HG02938 (cell line): ENCODE measurements at regions not wholly inside any gene's neighbourhood (a gene's known extent, or its start where the extent isn't known, plus 50 kb on each side); places are given as distances from the start of the nearest gene placed in this dataset.
"Not testable (repeated sequence)": the region's sequence is repeated elsewhere in the genome, so short reads cannot be mapped to it uniquely, and the experiment has no call there.

Experiments used
- ATAC-seq: cut with Tn5 transposase; IDR thresholded peaks from one replicate; pipeline ENCODE4 v1.9.1; 2021; ENCODE audit warnings: mild to moderate bottlenecking, moderate library complexity; ENCODE audit not compliant: unreplicated experiment

DNA sequence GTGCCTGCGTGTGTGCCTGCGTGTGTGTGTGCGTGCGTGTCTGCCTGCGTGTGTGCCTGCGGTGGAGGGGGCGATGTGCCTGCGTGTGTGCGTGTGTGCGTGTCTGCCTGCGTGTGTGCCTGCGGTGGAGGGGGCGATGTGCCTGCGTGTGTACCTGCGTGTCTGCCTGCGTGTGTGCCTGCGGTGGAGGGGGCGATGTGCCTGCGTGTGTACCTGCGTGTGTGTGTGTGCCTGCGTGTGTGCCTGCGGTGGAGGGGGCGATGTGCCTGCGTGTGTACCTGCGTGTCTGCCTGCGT, 116.7 kb upstream of the ZNF516 start:
- not testable (repeated sequence) for ATAC-seq

DNA sequence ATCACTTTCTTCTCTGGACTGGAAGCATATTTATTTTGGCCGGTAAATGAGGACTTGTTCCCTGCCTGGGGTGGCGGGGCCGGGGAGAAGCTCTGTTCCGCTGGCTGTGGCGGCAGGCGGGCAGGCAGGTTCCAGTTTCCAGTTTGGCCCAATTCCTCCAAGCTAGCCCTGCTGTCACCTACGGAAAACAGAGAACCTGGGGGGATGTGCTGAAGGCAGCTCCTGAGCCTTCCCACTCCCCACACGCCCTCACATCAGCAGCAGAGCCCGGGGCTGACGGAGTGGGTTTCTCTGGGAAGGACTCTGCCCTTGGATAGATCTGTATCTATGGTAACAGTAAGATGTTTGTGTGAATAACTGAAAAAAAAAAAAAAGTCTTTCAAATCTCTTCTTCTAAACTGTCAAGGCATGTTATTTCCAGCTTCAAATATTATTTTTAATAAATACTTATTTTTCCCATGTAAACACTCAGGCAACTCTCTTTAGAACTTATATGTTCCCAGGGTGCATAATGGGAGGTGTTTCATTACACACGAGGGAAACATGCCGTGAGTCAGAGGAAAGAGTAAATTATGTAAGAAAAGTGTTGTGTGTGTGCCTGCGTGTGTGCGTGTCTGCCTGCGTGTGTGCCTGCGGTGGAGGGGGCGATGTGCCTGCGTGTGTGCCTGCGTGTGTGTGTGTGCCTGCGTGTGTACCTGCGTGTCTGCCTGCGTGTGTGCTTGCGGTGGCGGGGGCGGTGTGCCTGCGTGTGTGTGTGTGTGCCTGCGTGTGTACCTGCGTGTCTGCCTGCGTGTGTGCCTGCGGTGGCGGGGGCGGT, 116.1 kb upstream of the ZNF516 start:
- ATAC-seq = no peak

GRCh38 chr18:76610012-76610411, 115.0 kb upstream of the ZNF516 start:
- ATAC-seq = no peak

DNA sequence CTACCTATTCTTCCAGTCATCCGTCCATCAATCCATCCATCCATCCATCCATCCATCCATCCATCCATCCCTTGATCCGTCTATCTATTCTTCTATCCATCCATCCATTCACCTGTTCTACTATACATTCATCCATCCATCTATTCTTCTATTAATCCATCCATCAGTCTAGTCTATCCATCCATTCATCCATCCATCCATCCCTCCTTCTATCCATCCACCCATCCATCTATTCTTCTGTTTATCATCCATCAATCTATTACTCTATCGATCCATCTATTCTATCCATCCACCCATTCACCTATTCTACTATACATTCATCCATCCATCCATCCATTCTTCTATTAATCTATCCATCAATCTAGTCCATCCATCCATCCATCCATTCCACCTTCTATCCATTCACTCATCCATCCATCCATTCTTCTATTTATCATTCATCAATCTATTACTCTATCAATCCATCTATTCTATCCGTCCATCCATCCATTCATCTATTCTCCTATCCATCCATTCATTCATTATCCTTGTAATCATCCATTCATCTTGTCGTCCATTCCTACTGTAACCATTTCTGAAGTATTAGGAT, 110.4 kb upstream of the ZNF516 start:
- no peak for ATAC-seq

- no peak for ATAC-seq
These were observed 109.8 kb upstream of the ZNF516 start for GRCh38 chr18:76604935-76605240.

- ATAC-seq = no peak
These were observed 109.3 kb upstream of the ZNF516 start for GRCh38 chr18:76604108-76604934.

DNA sequence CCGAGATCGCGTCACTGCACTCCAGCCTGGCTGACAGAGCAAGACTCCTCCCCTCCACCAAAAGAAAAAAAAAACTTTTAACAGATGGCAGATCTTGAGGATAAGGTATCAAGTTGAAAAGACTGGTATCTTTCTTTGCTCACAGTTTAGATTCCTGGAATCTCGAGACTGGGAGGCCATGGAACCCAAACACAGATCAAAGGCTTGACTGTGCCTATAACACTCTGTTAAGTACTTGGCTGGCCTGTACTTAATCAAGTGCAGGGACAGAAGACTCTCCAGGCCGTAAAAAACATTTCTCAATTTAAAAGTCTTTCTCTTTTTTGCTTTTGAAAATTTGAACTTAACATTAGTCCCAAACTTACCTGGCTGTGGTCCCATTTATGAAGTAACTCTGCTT, 107.1 kb upstream of the ZNF516 start:
- no peak for ATAC-seq

GRCh38 chr18:76600076-76600475, 105.0 kb upstream of the ZNF516 start:
- ATAC-seq = not testable (repeated sequence)

GRCh38 chr18:76594966-76595365, 99.9 kb upstream of the ZNF516 start:
- no peak for ATAC-seq

- ATAC-seq = no peak
These were observed 98.8 kb upstream of the ZNF516 start for GRCh38 chr18:76593843-76594242.

DNA sequence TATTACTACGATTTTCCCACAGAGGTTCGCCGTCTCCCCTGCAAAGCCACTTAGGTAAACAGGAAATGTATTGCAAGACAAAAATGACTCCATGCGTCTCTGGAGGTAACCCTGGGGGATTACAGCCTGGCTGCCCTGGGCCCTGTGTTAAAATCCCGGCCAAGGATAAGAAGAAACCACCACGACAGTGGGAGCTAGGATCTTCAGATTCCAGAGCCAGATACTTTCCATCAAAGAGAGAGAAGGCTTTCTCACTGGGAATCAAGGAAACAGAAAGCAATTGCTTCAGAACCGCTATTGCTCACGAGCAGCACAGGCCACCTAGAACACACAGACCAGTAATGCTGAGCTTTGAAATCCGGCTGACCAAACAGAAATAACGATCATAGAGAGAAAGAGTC, 97.9 kb upstream of the ZNF516 start:
- ATAC-seq = no peak

GRCh38 chr18:76592096-76592495, 97.1 kb upstream of the ZNF516 start:
- ATAC-seq = no peak

DNA sequence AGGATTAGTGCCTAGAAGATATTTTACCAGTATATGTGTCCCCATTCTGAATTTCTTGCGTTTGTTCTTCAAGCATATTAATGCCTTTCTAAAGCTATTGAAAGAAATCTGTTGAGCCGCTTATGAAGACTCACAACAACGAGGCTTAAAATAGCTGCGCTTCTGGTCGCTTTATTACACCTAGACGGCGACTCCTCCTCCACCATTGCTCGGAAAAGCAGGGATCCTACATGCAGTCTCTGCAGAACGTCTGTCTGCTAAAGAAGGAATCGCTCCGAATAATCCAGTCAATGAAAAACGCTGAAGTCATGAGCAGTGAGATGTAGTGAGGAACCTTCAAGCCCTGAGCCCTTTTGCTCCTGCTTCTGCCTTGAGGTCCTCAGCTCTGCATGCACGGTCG, 94.8 kb upstream of the ZNF516 start:
- no peak for ATAC-seq

DNA sequence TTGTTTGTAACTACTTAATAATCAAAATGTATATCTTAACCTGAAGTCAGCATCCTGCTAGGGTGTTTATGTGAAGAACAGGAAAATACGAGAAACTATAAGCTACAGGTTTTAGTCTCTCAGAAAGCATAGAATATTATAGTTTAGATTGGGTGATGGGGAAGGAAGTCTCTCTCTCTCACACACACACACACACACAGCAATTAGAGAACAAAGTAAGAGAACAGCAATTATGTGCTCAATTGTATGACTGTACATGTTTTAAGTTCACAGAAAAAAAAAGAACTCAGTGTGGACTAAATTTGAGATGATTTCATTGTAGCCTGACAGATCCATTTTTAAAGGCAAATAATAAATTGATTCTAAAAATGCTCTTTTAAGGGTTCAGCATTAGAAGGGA, 94.3 kb upstream of the ZNF516 start:
- ATAC-seq = no peak

GRCh38 chr18:76588601-76589226, 93.7 kb upstream of the ZNF516 start:
- ATAC-seq = no peak

DNA sequence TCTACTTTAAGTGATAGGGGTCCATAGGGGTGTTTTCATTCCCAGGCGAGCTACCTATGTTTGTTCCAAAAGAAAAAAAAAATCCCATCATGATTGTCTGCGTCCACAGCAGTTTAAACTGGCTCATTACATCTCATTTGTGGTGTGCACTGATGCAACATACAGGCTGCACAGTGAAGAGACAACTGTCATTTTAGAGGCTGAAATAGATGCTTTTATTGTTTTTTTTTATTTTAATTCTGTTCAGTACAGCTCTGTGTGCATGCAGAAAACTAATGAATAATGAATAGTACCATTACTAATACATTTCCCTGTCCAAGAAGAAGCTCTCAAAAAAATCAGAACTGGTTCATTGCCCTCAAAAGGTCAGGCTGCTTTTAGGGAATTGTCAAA, 92.8 kb upstream of the ZNF516 start:
- ATAC-seq = no peak

DNA sequence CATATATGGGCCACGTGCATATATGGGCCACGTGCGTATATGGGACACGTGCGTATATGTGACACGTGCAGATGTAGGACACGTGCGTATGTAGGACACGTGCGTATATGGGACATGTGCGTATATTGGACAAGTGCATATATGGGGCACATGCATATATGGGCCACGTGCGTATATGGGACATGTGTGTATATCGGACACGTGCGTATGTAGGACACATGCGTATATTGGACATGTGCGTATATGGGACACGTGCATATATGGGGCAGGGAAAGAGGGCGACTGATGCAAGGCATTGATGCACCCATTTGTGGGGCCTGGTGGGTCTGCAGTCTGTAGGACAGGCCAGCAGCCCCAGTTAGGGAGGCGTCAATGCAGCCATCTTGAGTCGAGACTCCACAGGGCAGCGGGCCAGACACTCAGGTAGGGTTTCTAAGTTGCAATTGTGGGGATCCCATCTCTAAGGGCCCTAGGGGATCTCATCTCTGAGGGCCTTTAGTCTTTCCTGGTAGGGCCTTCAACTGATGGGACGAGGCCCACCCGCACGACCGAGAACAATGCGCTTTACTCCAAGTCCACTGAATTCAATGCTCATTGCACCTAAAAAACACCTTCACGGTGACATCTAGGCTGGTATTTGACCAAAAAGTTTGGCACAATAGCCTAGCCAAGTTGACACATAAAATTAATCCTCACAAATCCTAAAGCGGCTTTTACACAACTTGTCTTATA, 92.3 kb upstream of the ZNF516 start:
- no peak for ATAC-seq

- ATAC-seq = no peak
These were observed 89.6 kb upstream of the ZNF516 start for GRCh38 chr18:76584414-76585310.

DNA sequence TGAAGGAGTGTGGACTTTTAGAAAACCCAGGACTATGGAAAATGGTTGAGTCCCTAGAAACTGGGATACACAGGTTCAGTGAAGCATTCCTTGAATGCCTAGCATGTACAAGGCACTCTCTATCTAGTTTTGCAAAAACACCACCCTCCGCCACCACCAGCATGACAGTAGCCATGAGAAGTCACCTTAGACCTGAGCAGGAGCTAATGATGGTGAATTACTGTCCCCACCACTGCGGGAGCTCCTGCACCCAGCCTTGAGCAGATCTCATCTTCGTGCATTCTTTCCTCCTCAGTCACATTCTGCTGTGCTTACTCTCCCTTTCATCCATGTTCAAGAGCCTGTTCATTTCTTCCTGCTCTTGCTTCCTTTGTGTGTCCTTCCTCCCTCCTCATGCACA, 86.2 kb upstream of the ZNF516 start:
- ATAC-seq = no peak
